Bronchial epithelial cell (primary cell): ENCODE measurements at regions not wholly inside any gene's neighbourhood (a gene's known extent, or its start where the extent isn't known, plus 50 kb on each side); places are given as distances from the start of the nearest gene placed in this dataset.

Source experiments
- DNase-seq: peaks from one replicate; pipeline ENCODE4 v3.0.0-alpha.2; 2010; ENCODE audit warnings: low read depth
- FAIRE-seq: peaks from 2 replicates; lab custom pipeline; 2011; peaks lifted over from hg19 to GRCh38; lab: Jason Lieb, UNC
- H3K27me3 ChIP-seq: 2 replicates; pipeline ENCODE4 v1.5.1; 2011; ENCODE audit warnings: low read length; ENCODE audit not compliant: control insufficient read depth, insufficient read depth
- H3K36me3 ChIP-seq: 2 replicates; pipeline ENCODE4 v1.5.1; 2011; ENCODE audit warnings: low read length; ENCODE audit not compliant: control insufficient read depth, insufficient read depth
- H3K4me3 ChIP-seq: 2 replicates; pipeline ENCODE4 v1.5.1; 2011; ENCODE audit warnings: mild to moderate bottlenecking, low read depth, low read length, control low read depth
- TF ChIP-seq, protein P1 (sequence below): IDR thresholded peaks from 2 replicates; pipeline ENCODE4 v1.5.1; 2011; ENCODE audit warnings: mild to moderate bottlenecking, moderate library complexity, low read length, control low read depth, inconsistent platforms; ENCODE audit not compliant: insufficient read depth, severe bottlenecking

DNA sequence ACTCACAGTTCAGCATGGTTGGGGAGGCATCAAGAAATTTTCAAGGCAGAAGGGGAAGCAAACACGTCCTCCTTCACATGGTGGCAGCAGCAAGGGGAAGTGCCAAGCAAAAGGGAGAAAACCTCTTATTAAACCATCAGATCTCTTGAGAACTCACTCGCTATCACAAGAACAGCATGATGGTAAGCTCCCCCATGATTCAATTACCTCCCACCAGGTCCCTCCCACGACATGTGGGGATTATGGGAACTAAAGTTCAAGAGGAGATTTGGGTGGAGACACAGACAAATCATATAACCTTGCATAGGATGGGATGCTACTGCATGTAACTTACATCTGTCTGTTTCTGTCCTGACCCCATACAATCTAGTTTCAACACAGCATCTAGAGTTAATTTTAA lies 511.8 kb upstream of the ARX start:
- H3K4me3 ChIP-seq, result no peak overlapping the region
- no peaks in the 10 kb centered on the region for H3K27me3 ChIP-seq
- H3K36me3 ChIP-seq, result no peaks in the 10 kb centered on the region
- no peak for FAIRE-seq
- TF ChIP-seq, protein P1, sequence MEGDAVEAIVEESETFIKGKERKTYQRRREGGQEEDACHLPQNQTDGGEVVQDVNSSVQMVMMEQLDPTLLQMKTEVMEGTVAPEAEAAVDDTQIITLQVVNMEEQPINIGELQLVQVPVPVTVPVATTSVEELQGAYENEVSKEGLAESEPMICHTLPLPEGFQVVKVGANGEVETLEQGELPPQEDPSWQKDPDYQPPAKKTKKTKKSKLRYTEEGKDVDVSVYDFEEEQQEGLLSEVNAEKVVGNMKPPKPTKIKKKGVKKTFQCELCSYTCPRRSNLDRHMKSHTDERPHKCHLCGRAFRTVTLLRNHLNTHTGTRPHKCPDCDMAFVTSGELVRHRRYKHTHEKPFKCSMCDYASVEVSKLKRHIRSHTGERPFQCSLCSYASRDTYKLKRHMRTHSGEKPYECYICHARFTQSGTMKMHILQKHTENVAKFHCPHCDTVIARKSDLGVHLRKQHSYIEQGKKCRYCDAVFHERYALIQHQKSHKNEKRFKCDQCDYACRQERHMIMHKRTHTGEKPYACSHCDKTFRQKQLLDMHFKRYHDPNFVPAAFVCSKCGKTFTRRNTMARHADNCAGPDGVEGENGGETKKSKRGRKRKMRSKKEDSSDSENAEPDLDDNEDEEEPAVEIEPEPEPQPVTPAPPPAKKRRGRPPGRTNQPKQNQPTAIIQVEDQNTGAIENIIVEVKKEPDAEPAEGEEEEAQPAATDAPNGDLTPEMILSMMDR, result no peak
- no peak for DNase-seq

DNA sequence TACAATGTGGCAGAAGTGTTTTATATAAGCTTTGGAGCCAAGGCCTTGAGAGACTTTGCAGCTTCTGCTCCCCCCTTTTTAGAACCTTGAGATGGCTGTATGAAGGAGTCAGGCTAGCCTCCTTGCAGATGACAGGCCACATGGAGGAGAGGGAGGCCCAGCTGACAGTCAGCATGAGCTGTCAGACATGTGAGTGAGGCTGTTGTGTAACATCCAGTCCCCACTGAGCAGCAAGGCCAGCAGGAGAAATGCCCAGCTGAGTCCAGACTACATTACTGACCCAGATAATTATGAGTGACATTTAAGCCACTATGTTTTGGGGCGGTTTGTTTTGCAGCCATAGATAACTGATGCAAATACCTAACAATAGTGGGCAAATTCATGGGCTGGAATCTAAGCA lies 515.3 kb upstream of the ARX start:
- FAIRE-seq (no peak), DNase-seq (peak; percentile 12)
- TF ChIP-seq, protein P1, result no peak
- H3K27me3 ChIP-seq, result no peaks in the 10 kb centered on the region
- no peaks in the 10 kb centered on the region for H3K36me3 ChIP-seq
- H3K4me3 ChIP-seq, result no peak overlapping the region

DNA sequence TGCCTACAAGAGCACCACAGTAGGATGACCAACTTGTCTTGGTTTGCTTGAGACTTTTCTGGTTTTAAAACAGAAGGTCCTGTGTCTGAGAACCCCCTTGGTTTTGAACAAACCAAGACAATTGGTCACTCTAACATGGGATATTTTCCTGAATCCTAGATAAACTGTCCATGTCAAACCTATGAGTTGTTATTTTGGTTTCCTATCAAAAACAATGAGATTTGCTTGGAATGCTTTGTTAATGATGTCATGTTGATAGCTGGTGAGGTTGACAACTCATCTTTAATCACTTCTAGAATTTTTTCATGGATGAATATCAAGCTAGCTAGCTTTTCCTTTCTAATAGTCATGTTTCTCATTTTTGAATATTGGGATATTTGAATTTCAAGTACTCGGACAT lies 518.3 kb upstream of the ARX start:
- TF ChIP-seq, protein P1, result no peak
- H3K36me3 ChIP-seq, result no peaks in the 10 kb centered on the region
- peak; percentile 7 for DNase-seq
- H3K4me3 ChIP-seq, result no peak overlapping the region
- no peak for FAIRE-seq
- H3K27me3 ChIP-seq, result no peaks in the 10 kb centered on the region

GRCh38 chrX:25536307-25536970 lies 520.7 kb upstream of the ARX start:
- Histone ChIP-seq H3K4me3 (no peak overlapping the region), H3K27me3 (no peaks in the 10 kb centered on the region), H3K36me3 (no peaks in the 10 kb centered on the region)
- FAIRE-seq (peak; percentile 36), DNase-seq (no peak)
- TF ChIP-seq, protein P1, result no peak

GRCh38 chrX:25537699-25538098 lies 521.9 kb upstream of the ARX start:
- H3K4me3 ChIP-seq, result no peak overlapping the region
- FAIRE-seq, result no peak
- no peak for DNase-seq
- TF ChIP-seq, protein P1, result no peak
- no peaks in the 10 kb centered on the region for H3K36me3 ChIP-seq
- no peaks in the 10 kb centered on the region for H3K27me3 ChIP-seq

GRCh38 chrX:25544641-25545040 lies 528.9 kb upstream of the ARX start:
- no peak for DNase-seq
- no peaks in the 10 kb centered on the region for H3K36me3 ChIP-seq
- no peaks in the 10 kb centered on the region for H3K27me3 ChIP-seq
- no peak for FAIRE-seq
- H3K4me3 ChIP-seq, result no peak overlapping the region
- TF ChIP-seq, protein P1, result no peak
